Fibroblast of the aortic adventitia (primary cell): ENCODE measurements at regions not wholly inside any gene's neighbourhood (a gene's known extent, or its start where the extent isn't known, plus 50 kb on each side); places are given as distances from the start of the nearest gene placed in this dataset.

Experiments
- DNase-seq: peaks from one replicate; pipeline ENCODE4 v3.0.0-alpha.2; 2010; ENCODE audit warnings: low read depth
- H3K4me3 ChIP-seq: 2 replicates; pipeline ENCODE4 v1.5.1; 2011; ENCODE audit warnings: low read depth, mild to moderate bottlenecking, control low read depth, low read length, moderate library complexity
- TF ChIP-seq, protein P1 (sequence below): IDR thresholded peaks from 2 replicates; pipeline ENCODE4 v1.5.1; 2011; ENCODE audit warnings: mild to moderate bottlenecking, low read length, control low read depth, inconsistent platforms; ENCODE audit not compliant: insufficient read depth

DNA sequence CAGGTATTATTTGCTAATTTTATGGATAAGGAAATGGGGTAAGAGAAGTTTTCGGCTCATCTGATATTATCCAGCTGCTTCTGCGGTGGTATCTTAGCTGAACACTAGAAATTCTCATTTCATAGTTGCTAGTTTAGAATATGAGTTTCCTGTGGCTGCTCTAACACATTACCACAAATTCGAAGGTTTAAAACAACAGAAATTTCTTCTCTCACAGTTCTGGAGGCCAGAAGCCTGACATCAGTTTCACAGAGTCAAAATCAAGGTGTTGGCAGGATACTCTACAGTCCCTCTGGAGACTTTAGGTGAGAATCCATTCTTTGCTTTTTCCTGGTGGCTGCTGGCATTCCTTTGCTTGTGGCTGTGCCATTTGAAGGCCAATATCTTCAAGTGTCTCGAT, 205.9 kb downstream of the PTEN start:
- DNase-seq, result no peak
- H3K4me3 ChIP-seq, result no peak overlapping the region
- TF ChIP-seq, protein P1, sequence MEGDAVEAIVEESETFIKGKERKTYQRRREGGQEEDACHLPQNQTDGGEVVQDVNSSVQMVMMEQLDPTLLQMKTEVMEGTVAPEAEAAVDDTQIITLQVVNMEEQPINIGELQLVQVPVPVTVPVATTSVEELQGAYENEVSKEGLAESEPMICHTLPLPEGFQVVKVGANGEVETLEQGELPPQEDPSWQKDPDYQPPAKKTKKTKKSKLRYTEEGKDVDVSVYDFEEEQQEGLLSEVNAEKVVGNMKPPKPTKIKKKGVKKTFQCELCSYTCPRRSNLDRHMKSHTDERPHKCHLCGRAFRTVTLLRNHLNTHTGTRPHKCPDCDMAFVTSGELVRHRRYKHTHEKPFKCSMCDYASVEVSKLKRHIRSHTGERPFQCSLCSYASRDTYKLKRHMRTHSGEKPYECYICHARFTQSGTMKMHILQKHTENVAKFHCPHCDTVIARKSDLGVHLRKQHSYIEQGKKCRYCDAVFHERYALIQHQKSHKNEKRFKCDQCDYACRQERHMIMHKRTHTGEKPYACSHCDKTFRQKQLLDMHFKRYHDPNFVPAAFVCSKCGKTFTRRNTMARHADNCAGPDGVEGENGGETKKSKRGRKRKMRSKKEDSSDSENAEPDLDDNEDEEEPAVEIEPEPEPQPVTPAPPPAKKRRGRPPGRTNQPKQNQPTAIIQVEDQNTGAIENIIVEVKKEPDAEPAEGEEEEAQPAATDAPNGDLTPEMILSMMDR, result no peak

DNA sequence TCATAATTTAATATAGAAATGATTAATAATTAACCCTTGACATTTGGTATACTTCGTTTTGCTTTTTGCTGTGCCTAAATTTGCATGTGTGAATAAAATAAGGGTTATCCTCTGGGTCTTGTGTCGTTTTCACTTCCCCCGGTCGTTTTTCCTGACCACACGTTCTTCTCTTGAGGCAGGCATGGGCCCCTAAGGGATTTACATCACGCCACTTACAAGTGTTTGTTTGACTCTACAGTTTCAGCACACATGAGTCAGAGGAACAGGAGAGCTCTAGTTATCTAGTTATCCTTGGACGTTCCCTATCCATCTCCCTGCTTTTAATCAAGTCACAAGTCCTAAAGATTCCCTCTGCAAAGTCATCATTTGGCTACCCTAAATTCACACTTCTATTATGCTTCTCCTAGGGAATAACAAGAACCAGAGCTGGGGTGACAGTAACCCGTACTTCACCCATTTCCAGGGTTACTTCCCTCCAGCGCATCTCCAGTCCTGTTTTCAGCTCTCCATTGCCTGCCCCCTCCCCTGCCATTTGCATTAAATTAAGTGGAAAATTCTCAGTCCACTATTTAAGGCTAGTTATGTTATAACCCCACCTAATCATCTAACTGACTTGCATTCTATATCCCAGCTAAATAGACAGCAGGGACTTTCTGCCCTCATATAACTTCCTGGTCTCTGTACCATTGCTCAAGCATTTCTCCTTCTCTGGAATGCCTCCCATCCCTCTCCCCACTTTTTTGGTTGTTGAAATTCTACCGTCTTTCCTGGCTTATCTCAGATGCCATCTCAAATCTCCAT, 206.9 kb downstream of the PTEN start:
- TF ChIP-seq, protein P1, result no peak
- no peak overlapping the region for H3K4me3 ChIP-seq
- DNase-seq, result no peak

DNA sequence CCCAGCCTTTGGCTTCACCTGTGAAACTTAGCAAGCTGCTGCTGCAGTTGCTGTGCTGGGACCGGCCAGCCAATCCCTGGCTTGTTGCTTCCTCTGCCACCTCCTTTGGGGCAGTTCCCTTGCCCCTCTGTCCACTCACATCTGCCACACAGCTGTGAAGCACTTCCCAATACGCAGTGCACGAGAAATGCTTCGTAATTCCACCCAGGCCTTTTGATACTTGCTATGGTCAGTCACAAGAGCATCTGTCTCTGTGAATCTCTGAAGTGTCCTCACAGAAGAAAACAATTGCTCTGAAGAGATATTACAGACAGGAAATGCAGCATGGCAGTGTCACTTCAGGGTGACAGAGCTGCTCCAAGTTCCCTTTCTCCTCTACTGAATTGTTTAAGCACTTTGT, 208.5 kb downstream of the PTEN start:
- TF ChIP-seq, protein P1, result no peak
- DNase-seq, result no peak
- H3K4me3 ChIP-seq, result no peak overlapping the region

DNA sequence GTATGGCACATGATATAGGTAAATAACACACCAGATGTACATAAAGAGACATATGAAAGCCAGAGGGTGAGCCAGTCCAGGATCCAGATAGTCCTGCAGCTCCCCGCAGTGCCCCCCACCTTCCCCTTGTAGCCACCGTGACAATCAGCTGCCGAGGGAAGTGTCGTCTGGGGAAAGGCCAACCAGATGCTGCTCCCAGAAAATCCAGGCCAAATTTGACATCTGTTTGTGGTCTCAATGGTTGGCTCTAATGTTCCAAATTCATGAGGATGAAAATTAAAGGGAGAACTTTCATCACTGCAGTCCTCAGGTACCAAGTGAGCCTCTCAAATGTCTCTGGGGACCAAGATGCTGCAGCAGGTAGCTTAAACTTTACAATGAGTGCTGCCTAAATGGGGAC, 210.3 kb downstream of the PTEN start:
- DNase-seq, result no peak

DNA sequence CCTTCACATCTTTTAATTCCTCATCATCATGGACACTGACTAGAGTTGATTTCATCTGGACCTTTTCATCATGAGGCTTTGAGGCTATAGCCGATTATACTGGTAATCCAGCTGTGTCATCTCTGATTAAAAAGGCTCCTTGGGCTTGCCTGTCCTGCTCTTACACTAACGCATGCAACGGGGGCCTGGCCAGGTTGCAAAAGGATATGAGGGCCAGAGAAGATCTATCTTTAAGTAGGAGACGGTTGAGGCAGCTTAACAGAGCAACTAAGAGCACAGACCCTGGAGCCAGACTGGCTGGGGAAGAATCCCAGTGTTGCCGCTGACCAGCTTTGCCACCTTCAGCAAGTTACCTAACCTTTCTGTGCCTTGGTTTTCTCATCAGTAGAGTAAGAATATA, 211.5 kb downstream of the PTEN start:
- TF ChIP-seq, protein P1, result no peak
- no peak for DNase-seq
- no peak overlapping the region for H3K4me3 ChIP-seq

More for the DNA sequence above, 210.3 kb downstream of the PTEN start:
- H3K4me3 ChIP-seq, result no peak overlapping the region
- TF ChIP-seq, protein P1, result no peak

DNA sequence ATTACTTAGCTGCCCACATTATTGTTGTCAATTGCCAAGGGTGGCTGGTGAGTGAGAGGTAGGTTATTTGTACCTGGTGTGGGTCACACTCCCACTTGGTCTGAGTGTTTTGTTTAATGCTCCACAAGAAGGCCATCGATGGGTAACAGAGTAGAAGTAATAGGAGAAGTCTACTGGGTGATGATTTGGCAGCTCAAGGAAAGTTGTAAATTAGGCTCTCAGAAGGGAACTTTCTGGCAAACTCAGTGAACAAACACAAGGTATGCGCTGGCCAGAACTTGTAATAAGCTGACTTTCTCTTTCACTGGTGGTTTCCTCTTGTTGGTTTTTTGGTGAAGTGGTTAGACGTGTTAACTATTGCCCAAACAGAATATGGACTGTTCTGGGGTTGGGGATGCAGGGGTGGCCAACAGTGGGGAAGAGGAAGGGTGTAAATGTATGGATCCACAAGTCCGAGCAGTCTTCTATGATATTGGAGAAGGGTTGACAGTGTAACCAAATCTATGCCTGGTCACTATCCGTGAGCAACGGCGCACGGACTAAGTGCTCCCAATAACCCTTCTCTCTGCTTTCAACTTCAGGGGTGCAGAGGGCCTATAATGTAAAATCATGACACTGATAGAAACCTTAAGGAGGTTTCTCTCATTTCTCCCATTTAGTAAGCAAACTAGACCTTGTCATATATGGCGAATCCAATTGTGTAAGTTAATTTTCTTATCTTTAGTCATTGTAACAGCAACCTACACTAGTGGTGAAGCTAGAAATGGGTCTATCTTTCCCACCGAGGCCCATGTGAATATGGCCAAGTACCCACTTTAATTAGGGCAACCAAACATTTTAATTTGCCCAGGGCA, 212.8 kb downstream of the PTEN start:
- no peak overlapping the region for H3K4me3 ChIP-seq
- TF ChIP-seq, protein P1, result no peak
- DNase-seq, result no peak
